H1 (cell line): ENCODE measurements at regions not wholly inside any gene's neighbourhood (a gene's known extent, or its start where the extent isn't known, plus 50 kb on each side); places are given as distances from the start of the nearest gene placed in this dataset.

Experiments used
- CTCF ChIA-PET: fragments of 300-600 bp; sonication (Branson Sonifier 250); formaldehyde crosslinking; loops from one replicate; lab custom pipeline; 2021; ENCODE audit not compliant: partially characterized antibody; lab: Charles Lee
- POLR2A ChIA-PET: fragments of 300-600 bp; sonication (Branson Sonifier 250); formaldehyde crosslinking; loops from one replicate; lab custom pipeline; 2021; ENCODE audit warnings: inconsistent platforms; ENCODE audit not compliant: partially characterized antibody; lab: Charles Lee
- DNase-seq, 2 experiments: peaks; one replicate each; pipeline versions ENCODE4 v3.0.0 to v3.0.0-alpha.2; 2010 to 2022; ENCODE audit warnings: low spot score in 2 of 2, low read depth in 1 of 2, mixed read lengths in 1 of 2
- FAIRE-seq: peaks from 2 replicates; lab custom pipeline; 2011; peaks lifted over from hg19 to GRCh38; lab: Jason Lieb, UNC
- H2AFZ ChIP-seq: 2 replicates; pipeline ENCODE4 v1.8.1; 2012; ENCODE audit warnings: low read length, inconsistent platforms
- H2AK5ac ChIP-seq: 2 replicates; pipeline ENCODE4 v1.6.1; 2013; ENCODE audit warnings: low read depth, low read length
- H2BK120ac ChIP-seq: replicated peaks from 2 replicates; pipeline ENCODE3; 2013; ENCODE audit warnings: low read depth, low read length, inconsistent platforms
- H2BK12ac ChIP-seq: 2 replicates; pipeline ENCODE4 v1.6.1; 2013; ENCODE audit warnings: low read depth, low read length
- H2BK15ac ChIP-seq: 2 replicates; pipeline ENCODE4 v1.6.1; 2013; ENCODE audit warnings: low read length
- H2BK20ac ChIP-seq: 2 replicates; pipeline ENCODE4 v1.6.1; 2013; ENCODE audit warnings: low read length
- H2BK5ac ChIP-seq: 2 replicates; pipeline ENCODE4 v1.6.1; 2013; ENCODE audit warnings: low read depth, low read length
- H3K14ac ChIP-seq: 2 replicates; pipeline ENCODE4 v1.6.1; 2013; ENCODE audit warnings: inconsistent platforms; ENCODE audit not compliant: insufficient read length
- H3K18ac ChIP-seq: 2 replicates; pipeline ENCODE4 v1.6.1; 2013; ENCODE audit warnings: low read length; ENCODE audit errors: extremely low read depth
- H3K23ac ChIP-seq: 2 replicates; pipeline ENCODE4 v1.6.1; 2013; ENCODE audit warnings: inconsistent platforms; ENCODE audit not compliant: insufficient read length
- H3K23me2 ChIP-seq: 2 replicates; pipeline ENCODE4 v1.6.1; 2013; ENCODE audit warnings: low read depth, low read length
- H3K27ac ChIP-seq: 2 replicates; pipeline ENCODE4 v1.6.1; 2011; ENCODE audit warnings: low read depth, low read length, inconsistent platforms
- H3K27me3 ChIP-seq, 4 experiments: replicated peaks in 1 of 4; 1 replicate in 1 of 4; 2 replicates in 3 of 4; pipeline versions ENCODE4 v1.6.1 to v1.8.1; 2011 to 2013; ENCODE audit warnings: low read length in 3 of 4, mild to moderate bottlenecking in 3 of 4, inconsistent platforms in 2 of 4, mixed read lengths in 2 of 4, moderate library complexity in 1 of 4; ENCODE audit not compliant: control insufficient read depth in 3 of 4, insufficient read depth in 3 of 4; ENCODE audit errors: extremely low read depth in 1 of 4
- H3K36me3 ChIP-seq, 4 experiments: 2 replicates each; pipeline versions ENCODE4 v1.6.1 to v1.8.1; 2011 to 2013; ENCODE audit warnings: mild to moderate bottlenecking in 4 of 4, low read length in 3 of 4, moderate library complexity in 2 of 4, control low read depth in 1 of 4, inconsistent platforms in 1 of 4; ENCODE audit not compliant: insufficient read depth in 4 of 4, control insufficient read depth in 2 of 4
- H3K4ac ChIP-seq: replicated peaks from 2 replicates; pipeline ENCODE3; 2013; ENCODE audit warnings: low read length, low read depth, mixed read lengths, inconsistent platforms; ENCODE audit not compliant: insufficient read length
- H3K4me1 ChIP-seq, 4 experiments: replicated peaks in 1 of 4; 1 replicate in 1 of 4; 2 replicates in 3 of 4; pipeline versions ENCODE4 v1.6.1 to v1.8.1; 2011 to 2013; ENCODE audit warnings: low read length in 3 of 4, inconsistent platforms in 2 of 4, mixed read lengths in 1 of 4; ENCODE audit not compliant: insufficient read depth in 4 of 4, control insufficient read depth in 3 of 4
- H3K4me2 ChIP-seq, 2 experiments: 2 replicates each; pipeline versions ENCODE4 v1.6.1 to v1.8.1; 2011 to 2013; ENCODE audit warnings: low read depth in 2 of 2, low read length in 2 of 2, control low read depth in 1 of 2, inconsistent platforms in 1 of 2, mild to moderate bottlenecking in 1 of 2; ENCODE audit not compliant: insufficient read depth in 1 of 2
- H3K4me3 ChIP-seq, 4 experiments: fragments of 200-600, 300-600 bp in 1 of 4; sonication (generic), shearing (Covaris generic), sonication (Bioruptor Twin) in 1 of 4; 2 replicates each; pipeline versions ENCODE4 v1.5.1 to v1.8.1; 2011 to 2016; ENCODE audit warnings: low read length in 4 of 4, low read depth in 3 of 4, control low read depth in 2 of 4, inconsistent platforms in 2 of 4, mild to moderate bottlenecking in 2 of 4, mixed read lengths in 1 of 4, moderate library complexity in 1 of 4; ENCODE audit not compliant: insufficient read depth in 2 of 4; ENCODE audit errors: extremely low read depth in 1 of 4
- H3K56ac ChIP-seq: replicated peaks from 2 replicates; pipeline ENCODE3; 2013; ENCODE audit warnings: low read depth, mild to moderate bottlenecking, mixed read lengths, low read length, inconsistent platforms; ENCODE audit not compliant: insufficient read length
- H3K79me1 ChIP-seq: 2 replicates; pipeline ENCODE4 v1.6.1; 2013; ENCODE audit warnings: low read depth, low read length, control low read depth
- H3K79me2 ChIP-seq, 2 experiments: 2 replicates each; pipeline versions ENCODE4 v1.6.1 to v1.8.1; 2012 to 2013; ENCODE audit warnings: low read length in 2 of 2, mild to moderate bottlenecking in 2 of 2, inconsistent platforms in 1 of 2; ENCODE audit not compliant: insufficient read depth in 2 of 2, control insufficient read depth in 1 of 2
- H3K9ac ChIP-seq, 4 experiments: replicated peaks in 1 of 4; 1 replicate in 1 of 4; 2 replicates in 3 of 4; pipeline versions ENCODE4 v1.6.1 to v1.8.1; 2011 to 2013; ENCODE audit warnings: low read depth in 3 of 4, low read length in 3 of 4, control low read depth in 2 of 4, mild to moderate bottlenecking in 2 of 4, moderate library complexity in 2 of 4, inconsistent platforms in 1 of 4; ENCODE audit errors: extremely low read depth in 1 of 4
- H3K9me3 ChIP-seq, 2 experiments: 2 replicates each; pipeline versions ENCODE4 v1.6.1 to v1.8.1; 2012 to 2013; ENCODE audit warnings: mild to moderate bottlenecking in 2 of 2, moderate library complexity in 2 of 2, control low read depth in 1 of 2, inconsistent platforms in 1 of 2, low read depth in 1 of 2, low read length in 1 of 2, mixed read lengths in 1 of 2; ENCODE audit not compliant: insufficient read depth in 2 of 2
- H4K20me1 ChIP-seq, 2 experiments: replicated peaks in 1 of 2; 2 replicates each; pipeline versions ENCODE3 to v1.8.1; 2011 to 2013; ENCODE audit warnings: inconsistent platforms in 2 of 2, low read length in 2 of 2, mild to moderate bottlenecking in 1 of 2; ENCODE audit not compliant: insufficient read depth in 2 of 2, control insufficient read depth in 1 of 2
- H4K5ac ChIP-seq: 2 replicates; pipeline ENCODE4 v1.6.1; 2013; ENCODE audit warnings: low read length, low read depth, mixed read lengths, inconsistent platforms; ENCODE audit not compliant: insufficient read length
- H4K8ac ChIP-seq: 2 replicates; pipeline ENCODE4 v1.8.0; 2013; ENCODE audit warnings: mild to moderate bottlenecking, moderate library complexity, low read length, inconsistent platforms; ENCODE audit not compliant: insufficient read depth; ENCODE audit errors: extremely low read depth
- H4K91ac ChIP-seq: replicated peaks from 2 replicates; pipeline ENCODE3; 2013; ENCODE audit warnings: low read length, mixed read lengths, inconsistent platforms; ENCODE audit not compliant: insufficient read length
- ATF2 ChIP-seq: IDR thresholded peaks from 2 replicates; pipeline ENCODE4 v1.6.1; 2012; ENCODE audit warnings: low read length, inconsistent platforms
- E2F6 ChIP-seq: IDR thresholded peaks from 2 replicates; pipeline ENCODE4 v1.6.1; 2012; ENCODE audit warnings: inconsistent platforms
- GABPA ChIP-seq: IDR thresholded peaks from 2 replicates; pipeline ENCODE4 v1.6.1; 2011; ENCODE audit warnings: mild to moderate bottlenecking, low read length, moderate library complexity, borderline replicate concordance; ENCODE audit not compliant: insufficient read depth
- KDM5A ChIP-seq: fragments of 200-600 bp; IDR thresholded peaks from 2 replicates; pipeline ENCODE4 v1.7.1; 2012; ENCODE audit warnings: mild to moderate bottlenecking, low read length, inconsistent platforms, mixed read lengths
- MAFK ChIP-seq: IDR thresholded peaks from 2 replicates; pipeline ENCODE4 v1.6.1; 2012; ENCODE audit warnings: low read depth, mild to moderate bottlenecking, improper control_type of control experiment, low read length
- PHF8 ChIP-seq: fragments of 200-600 bp; sonication (generic); conservative IDR thresholded peaks from 2 replicates; pipeline ENCODE4 v1.7.1; 2012; ENCODE audit warnings: low read depth, mild to moderate bottlenecking, inconsistent platforms, low read length, moderate library complexity
- RXRA ChIP-seq: IDR thresholded peaks from 2 replicates; pipeline ENCODE4 v1.6.1; 2011; ENCODE audit warnings: low read depth, mild to moderate bottlenecking, low read length, moderate library complexity; ENCODE audit not compliant: insufficient read depth
- SP2 ChIP-seq: IDR thresholded peaks from 2 replicates; pipeline ENCODE4 v1.6.1; 2012; ENCODE audit warnings: mild to moderate bottlenecking, low read length, inconsistent platforms
- WGBS, 2 experiments: shearing (Covaris generic) in 1 of 2; methylation state at CpG; one replicate each; pipeline versions ENCODE4 v1.1.6 to v1.1.7; 2013 to 2015; ENCODE audit warnings: low lambda C conversion rate in 2 of 2, mixed read lengths in 2 of 2, inconsistent platforms in 1 of 2, low coverage in 1 of 2, missing lambda C conversion rate in 1 of 2; ENCODE audit not compliant: insufficient replicate concordance in 2 of 2, insufficient coverage in 1 of 2, insufficient read length in 1 of 2; ENCODE audit errors: extremely low coverage in 1 of 2, missing lambda C conversion rate in 1 of 2; 5-methylcytosine and 5-hydroxymethylcytosine counted together
- TF ChIP-seq, protein P1 (sequence below): IDR thresholded peaks from 2 replicates; pipeline ENCODE4 v1.6.1; 2012; ENCODE audit warnings: inconsistent platforms

DNA sequence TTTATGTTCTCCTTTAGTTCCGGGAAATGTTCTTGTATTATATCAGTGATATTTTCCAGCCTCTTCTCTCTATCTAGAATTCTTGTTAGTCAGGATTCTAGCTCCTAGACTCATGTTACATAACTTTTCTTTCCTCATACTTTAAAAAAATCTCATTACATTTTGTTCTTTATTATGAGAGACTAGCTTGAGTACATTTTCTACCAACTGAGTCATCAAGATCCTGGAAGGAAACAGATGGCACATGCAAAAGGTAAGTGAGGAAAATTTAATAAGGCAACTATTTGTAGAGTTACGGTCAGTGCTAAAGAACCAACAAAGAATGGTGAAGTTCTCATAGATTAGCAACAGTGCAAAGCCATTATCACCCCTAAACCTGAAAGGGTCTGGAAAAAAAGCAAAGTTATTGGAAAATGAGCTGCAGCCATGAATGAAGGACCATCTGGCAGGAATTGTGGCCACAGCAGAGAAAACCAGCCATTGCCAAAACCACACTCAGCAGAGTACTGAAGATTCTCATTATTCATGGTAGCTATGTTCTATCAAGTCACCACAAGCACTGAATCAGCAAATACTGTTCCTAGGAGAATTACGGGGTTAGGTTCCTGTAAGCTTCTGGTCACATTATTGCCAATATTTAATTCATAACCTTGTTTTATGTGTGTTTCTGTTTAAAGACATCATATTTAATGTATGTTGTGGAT is 98.3 kb upstream of the C7orf33 start:
- Histone ChIP-seq H2AFZ (no peak overlapping the region), H3K23ac (no peak overlapping the region)
- TF ChIP-seq SP2 (no peak), PHF8 (no peak), ATF2 (no peak), RXRA (no peak), MAFK (no peak), GABPA (no peak), E2F6 (no peak), KDM5A (no peak)
- TF ChIP-seq, protein P1, sequence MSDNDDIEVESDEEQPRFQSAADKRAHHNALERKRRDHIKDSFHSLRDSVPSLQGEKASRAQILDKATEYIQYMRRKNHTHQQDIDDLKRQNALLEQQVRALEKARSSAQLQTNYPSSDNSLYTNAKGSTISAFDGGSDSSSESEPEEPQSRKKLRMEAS = no peak
- TF ChIP-seq, all 59 proteins: peak for 0
- ChIA-PET CTCF (interaction anchor here (0.8 to 2.3 kb wide), 2 partner anchors 10 to 13 kb away, joined by 3 to 6 read pairs; no protein-coding TSS in a partner anchor), POLR2A (interaction anchor here (0.6 kb wide), 1 partner anchor 167 kb away, joined by 3 read pairs; no protein-coding TSS in a partner anchor)
- Histone ChIP-seq H4K91ac (no peak overlapping the region), H3K4me3 (no peak overlapping the region), H2BK5ac (no peak overlapping the region), H3K36me3 (no peaks in the 10 kb centered on the region), H3K79me1 (no peaks in the 10 kb centered on the region), H3K9ac (no peak overlapping the region), H2BK120ac (no peak overlapping the region), H3K18ac (no peak overlapping the region), H4K5ac (no peak overlapping the region), H3K27ac (no peak overlapping the region), H3K23me2 (no peaks in the 10 kb centered on the region), H3K4me2 (no peak overlapping the region), H3K79me2 (no peaks in the 10 kb centered on the region), H2BK12ac (no peak overlapping the region), H2BK20ac (no peak overlapping the region), H2AK5ac (no peak overlapping the region), H3K9me3 (peaks cover 0 to 4% of the 10 kb centered on the region in 2 experiments; a peak in 1 of 4 replicates), H3K4me1 (no peaks in the 10 kb centered on the region; a peak in 2 of 7 replicates), H3K27me3 (no peaks in the 10 kb centered on the region), H3K14ac (no peak overlapping the region), H4K8ac (no peak overlapping the region), H3K56ac (no peak overlapping the region), H4K20me1 (no peaks in the 10 kb centered on the region), H2BK15ac (no peak overlapping the region), H3K4ac (no peak overlapping the region)
- DNase-seq (no peak), FAIRE-seq (no peak)
- 91% methylated on average over 3 of the region's 3 CpGs; no CpG with 5 or more reads in 1 of the 2 experiments for WGBS, 2 experiments
